IgD-negative memory B cell (primary cell): ENCODE measurements at regions not wholly inside any gene's neighbourhood (a gene's known extent, or its start where the extent isn't known, plus 50 kb on each side); places are given as distances from the start of the nearest gene placed in this dataset.
A peak's percentile ranks its signal among the peaks of the same experiment; 100 is the strongest.

Experiments used
- H3K27ac Mint-ChIP-seq, 3 donors: one replicate each; pipeline ENCODE4 v1.8.0; 2020 to 2022; ENCODE audit warnings: mild to moderate bottlenecking in 3 of 3, mixed read lengths in 3 of 3, moderate library complexity in 1 of 3
- H3K27me3 Mint-ChIP-seq: one replicate; pipeline ENCODE4 v1.8.0; 2021; ENCODE audit warnings: mixed read lengths
- H3K36me3 Mint-ChIP-seq: one replicate; pipeline ENCODE4 v1.8.0; 2020; ENCODE audit warnings: mild to moderate bottlenecking, mixed read lengths
- H3K4me1 Mint-ChIP-seq, 3 donors: one replicate each; pipeline ENCODE4 v1.8.0; 2020 to 2022; ENCODE audit warnings: mixed read lengths in 3 of 3, mild to moderate bottlenecking in 1 of 3
- H3K4me3 Mint-ChIP-seq, 4 donors: one replicate each; pipeline ENCODE4 v1.8.0; 2020 to 2022; ENCODE audit warnings: mild to moderate bottlenecking in 4 of 4, mixed read lengths in 4 of 4, moderate library complexity in 3 of 4
- H3K9me3 Mint-ChIP-seq, 3 donors: one replicate each; pipeline ENCODE4 v1.8.0; 2020 to 2021; ENCODE audit warnings: mixed read lengths in 3 of 3, mild to moderate bottlenecking in 1 of 3

GRCh38 chr18:39365836-39366485 is 1800.4 kb upstream of the CELF4 start:
- Mint-ChIP-seq H3K4me1 (no peaks in the 10 kb centered on the region), H3K4me3 (no peak overlapping the region), H3K36me3 (no peaks in the 10 kb centered on the region), H3K9me3 (peaks cover 0 to 2% (median 0%) of the 10 kb centered on the region in 3 donors), H3K27ac (no peak overlapping the region), H3K27me3 (no peaks in the 10 kb centered on the region)

DNA sequence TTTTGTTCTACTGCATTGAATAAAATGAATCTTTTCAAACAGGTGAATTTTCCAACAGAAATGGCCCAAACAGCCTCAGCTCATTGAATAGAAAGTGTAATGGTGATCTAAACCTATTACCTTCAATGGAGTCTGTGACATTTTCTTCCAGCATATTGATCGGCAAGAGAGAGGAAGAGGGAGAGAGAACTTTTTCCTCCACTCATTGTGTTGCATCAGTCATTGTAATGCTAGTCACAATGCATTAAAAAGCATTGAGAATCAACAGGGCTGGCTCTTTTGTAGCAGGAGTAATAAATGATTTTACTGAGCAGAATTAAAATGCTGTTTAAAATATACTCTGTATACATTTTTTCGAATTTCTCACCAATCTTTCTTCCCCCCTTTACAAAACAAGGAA is 1794.5 kb upstream of the CELF4 start:
- Mint-ChIP-seq H3K9me3 (peaks cover 0 to 2% (median 0%) of the 10 kb centered on the region in 3 donors), H3K36me3 (no peaks in the 10 kb centered on the region), H3K27ac (no peak overlapping the region)

GRCh38 chr18:39359636-39360035 is 1794.0 kb upstream of the CELF4 start:
- Mint-ChIP-seq H3K4me1 (no peaks in the 10 kb centered on the region), H3K9me3 (peaks cover 0 to 2% (median 0%) of the 10 kb centered on the region in 3 donors), H3K36me3 (no peaks in the 10 kb centered on the region), H3K4me3 (no peak overlapping the region), H3K27me3 (no peaks in the 10 kb centered on the region), H3K27ac (no peak overlapping the region)

More for the DNA sequence above, 1794.5 kb upstream of the CELF4 start:
- H3K27me3 Mint-ChIP-seq: no peaks in the 10 kb centered on the region
- no peaks in the 10 kb centered on the region for H3K4me1 Mint-ChIP-seq
- H3K4me3 Mint-ChIP-seq: no peak overlapping the region

GRCh38 chr18:39350945-39351344 is 1785.3 kb upstream of the CELF4 start:
- peaks cover 2 to 8% (median 3%) of the 10 kb centered on the region in 3 donors for H3K9me3 Mint-ChIP-seq
- H3K27me3 Mint-ChIP-seq: no peaks in the 10 kb centered on the region
- no peaks in the 10 kb centered on the region for H3K4me1 Mint-ChIP-seq
- peak overlapping the region in 1 of 3 donors; percentile 50 for H3K27ac Mint-ChIP-seq
- H3K4me3 Mint-ChIP-seq: no peak overlapping the region
- H3K36me3 Mint-ChIP-seq: no peaks in the 10 kb centered on the region

DNA sequence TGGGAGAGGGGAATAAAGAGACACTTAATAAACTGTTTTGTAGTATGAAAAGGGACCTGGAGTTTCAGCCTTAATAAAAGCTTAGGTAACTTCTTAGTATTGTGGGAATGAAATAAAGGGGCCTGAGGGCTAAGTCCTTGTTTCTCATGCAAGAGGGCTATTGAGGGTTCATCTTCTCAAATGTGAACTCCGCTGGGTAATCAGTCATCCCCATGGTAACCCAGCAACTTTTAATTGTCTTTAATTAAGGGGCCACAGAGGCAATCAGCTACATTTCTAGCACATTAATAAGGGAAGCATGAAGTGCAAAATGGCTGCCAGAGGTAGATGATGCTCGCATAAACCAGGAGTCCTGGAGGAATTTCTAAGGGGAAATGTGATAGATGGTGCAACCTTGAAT is 1784.2 kb upstream of the CELF4 start:
- H3K4me1 Mint-ChIP-seq: no peaks in the 10 kb centered on the region

GRCh38 chr18:39348757-39349156 is 1783.2 kb upstream of the CELF4 start:
- no peak overlapping the region for H3K27ac Mint-ChIP-seq
- peaks cover under 1 to 13% (median 5%) of the 10 kb centered on the region in 3 donors for H3K9me3 Mint-ChIP-seq
- no peaks in the 10 kb centered on the region for H3K27me3 Mint-ChIP-seq

More for the DNA sequence above, 1784.2 kb upstream of the CELF4 start:
- no peaks in the 10 kb centered on the region for H3K27me3 Mint-ChIP-seq
- H3K27ac Mint-ChIP-seq: no peak overlapping the region
- peaks cover 2 to 8% (median 5%) of the 10 kb centered on the region in 3 donors for H3K9me3 Mint-ChIP-seq
- no peaks in the 10 kb centered on the region for H3K36me3 Mint-ChIP-seq
- no peak overlapping the region for H3K4me3 Mint-ChIP-seq

DNA sequence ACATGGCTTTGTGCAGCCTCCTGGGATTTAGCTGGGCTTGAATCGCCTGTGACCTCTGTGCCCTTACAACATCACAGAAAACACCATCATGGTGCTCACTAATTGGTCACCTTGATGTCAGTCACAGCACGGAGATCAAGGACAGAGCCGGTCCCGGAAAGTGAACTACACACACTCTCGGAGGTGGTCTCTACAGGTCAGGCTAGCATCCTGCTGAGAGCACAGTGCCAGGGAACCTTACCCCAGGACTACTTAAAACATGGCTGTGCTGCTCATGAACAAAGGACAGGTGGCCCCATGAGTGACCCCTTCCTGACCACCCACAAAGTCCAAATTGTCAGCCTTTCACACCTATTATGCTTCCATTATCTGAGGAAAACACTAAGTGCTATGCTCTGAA is 1782.1 kb upstream of the CELF4 start:
- no peaks in the 10 kb centered on the region for H3K4me1 Mint-ChIP-seq
- peaks cover 5 to 19% (median 6%) of the 10 kb centered on the region in 3 donors for H3K9me3 Mint-ChIP-seq
- H3K27me3 Mint-ChIP-seq: no peaks in the 10 kb centered on the region
- H3K4me3 Mint-ChIP-seq: no peak overlapping the region
- H3K36me3 Mint-ChIP-seq: no peaks in the 10 kb centered on the region
- H3K27ac Mint-ChIP-seq: no peak overlapping the region

More at GRCh38 chr18:39348757-39349156, 1783.2 kb upstream of the CELF4 start:
- no peak overlapping the region for H3K4me3 Mint-ChIP-seq
- no peaks in the 10 kb centered on the region for H3K36me3 Mint-ChIP-seq
- no peaks in the 10 kb centered on the region for H3K4me1 Mint-ChIP-seq

DNA sequence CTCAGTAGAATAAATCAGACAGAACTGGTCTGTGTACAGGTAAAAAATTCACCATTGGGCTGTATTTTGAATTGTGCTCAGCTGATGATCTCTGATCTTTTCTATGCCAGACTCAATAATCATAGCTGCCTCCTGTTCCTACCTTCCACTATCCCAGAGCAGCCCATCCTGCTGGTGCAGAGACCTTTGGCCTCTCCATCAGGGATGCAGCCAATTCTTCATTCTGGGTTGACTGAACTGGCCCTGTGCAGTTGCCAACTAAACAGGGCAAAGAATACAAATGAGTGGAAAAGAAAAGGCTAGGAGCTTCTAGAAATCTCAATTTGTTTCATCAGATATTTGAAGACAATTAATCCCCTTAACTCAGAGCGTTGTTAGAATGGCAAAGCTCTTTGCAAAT is 1781.3 kb upstream of the CELF4 start:
- peaks cover 5 to 19% (median 6%) of the 10 kb centered on the region in 3 donors for H3K9me3 Mint-ChIP-seq
- H3K4me3 Mint-ChIP-seq: no peak overlapping the region
- H3K27ac Mint-ChIP-seq: no peak overlapping the region
- no peaks in the 10 kb centered on the region for H3K36me3 Mint-ChIP-seq
- H3K27me3 Mint-ChIP-seq: no peaks in the 10 kb centered on the region
- no peaks in the 10 kb centered on the region for H3K4me1 Mint-ChIP-seq

GRCh38 chr18:39345321-39345720 is 1779.7 kb upstream of the CELF4 start:
- H3K9me3 Mint-ChIP-seq: peaks cover 5 to 22% (median 6%) of the 10 kb centered on the region in 3 donors
- H3K27me3 Mint-ChIP-seq: no peaks in the 10 kb centered on the region
- no peak overlapping the region for H3K27ac Mint-ChIP-seq
- no peaks in the 10 kb centered on the region for H3K4me1 Mint-ChIP-seq
- H3K4me3 Mint-ChIP-seq: no peak overlapping the region
- no peaks in the 10 kb centered on the region for H3K36me3 Mint-ChIP-seq

DNA sequence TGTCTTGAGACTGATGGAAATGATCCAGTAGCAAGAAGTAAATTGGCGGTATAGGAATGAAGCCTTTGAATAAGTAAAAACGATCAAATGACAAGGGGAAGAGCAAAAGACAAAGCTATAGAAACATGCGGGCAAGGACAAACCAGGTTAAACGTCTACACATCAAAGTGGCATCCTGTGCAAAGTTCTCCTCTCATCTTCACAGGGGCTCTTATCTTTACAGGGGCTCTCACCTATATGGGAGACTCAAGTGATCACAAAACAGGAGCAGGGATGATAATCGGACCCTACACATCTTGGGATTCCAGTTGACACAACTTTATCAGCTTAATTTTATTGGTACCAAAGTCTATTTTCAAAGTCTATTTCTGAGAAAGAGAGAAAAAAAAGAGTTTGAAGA is 1778.9 kb upstream of the CELF4 start:
- Mint-ChIP-seq H3K36me3 (no peaks in the 10 kb centered on the region), H3K27me3 (no peaks in the 10 kb centered on the region), H3K4me1 (no peaks in the 10 kb centered on the region), H3K9me3 (peaks cover 5 to 22% (median 6%) of the 10 kb centered on the region in 3 donors), H3K4me3 (no peak overlapping the region), H3K27ac (no peak overlapping the region)

- Mint-ChIP-seq H3K4me1 (no peaks in the 10 kb centered on the region), H3K9me3 (peaks cover 5 to 14% (median 8%) of the 10 kb centered on the region in 3 donors), H3K36me3 (no peaks in the 10 kb centered on the region), H3K4me3 (no peak overlapping the region), H3K27me3 (no peaks in the 10 kb centered on the region), H3K27ac (no peak overlapping the region)
These were observed 1775.5 kb upstream of the CELF4 start for GRCh38 chr18:39341129-39341528.

DNA sequence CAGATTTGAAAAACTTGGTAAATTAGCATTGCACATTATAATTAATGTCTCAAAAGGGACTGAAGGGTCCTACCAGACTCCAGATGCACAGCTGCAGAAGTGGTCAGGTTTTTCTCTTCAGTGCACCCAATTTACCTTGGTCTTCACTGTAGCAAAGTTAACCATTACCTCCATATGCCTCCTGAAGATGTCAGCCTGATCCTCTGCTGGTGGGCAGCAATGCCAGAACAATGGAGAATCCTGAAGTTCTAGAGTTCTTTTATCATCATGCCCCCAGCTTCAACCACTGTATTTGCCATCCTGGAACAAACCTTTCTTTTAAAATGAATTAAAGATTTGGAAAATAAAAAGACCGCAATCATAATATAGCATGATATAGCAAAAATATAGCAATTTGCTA is 1774.8 kb upstream of the CELF4 start:
- Mint-ChIP-seq H3K4me3 (no peak overlapping the region), H3K9me3 (peaks cover 5 to 14% (median 8%) of the 10 kb centered on the region in 3 donors), H3K27me3 (no peaks in the 10 kb centered on the region), H3K4me1 (no peaks in the 10 kb centered on the region), H3K27ac (no peak overlapping the region), H3K36me3 (no peaks in the 10 kb centered on the region)

DNA sequence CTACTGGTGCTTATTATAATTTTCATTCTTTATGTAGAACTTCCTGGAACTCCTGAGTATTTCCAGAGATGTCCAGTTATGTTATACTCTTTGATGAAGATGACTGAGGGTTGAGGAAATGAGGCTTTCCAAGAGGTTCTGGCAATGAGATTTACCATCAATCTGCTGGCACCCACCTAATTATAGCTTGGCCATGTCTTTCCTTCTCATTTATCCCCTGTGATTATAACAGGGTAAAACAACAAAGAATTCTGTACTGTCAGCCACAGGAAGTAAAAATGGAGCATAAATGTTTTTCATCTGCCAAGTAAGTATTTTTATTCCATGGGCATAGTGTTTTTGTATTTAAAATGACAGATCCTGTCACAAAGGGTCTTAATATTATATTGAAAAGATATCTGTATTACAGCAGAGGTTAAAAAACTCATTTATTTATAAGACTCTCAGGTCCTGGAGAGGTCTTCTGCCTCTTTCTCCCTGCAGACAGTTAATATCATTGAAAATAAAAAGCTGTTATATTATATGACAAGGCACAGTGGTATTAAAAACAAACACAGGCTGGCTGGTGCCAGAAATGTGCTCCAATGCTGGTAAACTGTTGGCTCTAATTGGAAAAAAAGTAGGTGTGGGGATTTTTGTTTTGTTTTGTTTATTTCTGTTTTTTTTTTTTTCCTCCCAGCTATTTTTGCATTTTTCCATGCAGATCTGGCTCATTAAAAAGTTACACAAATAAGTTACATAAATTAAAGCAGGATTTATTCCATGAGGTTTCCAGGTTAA is 1764.1 kb upstream of the CELF4 start:
- no peak overlapping the region for H3K4me3 Mint-ChIP-seq
- H3K27ac Mint-ChIP-seq: no peak overlapping the region

DNA sequence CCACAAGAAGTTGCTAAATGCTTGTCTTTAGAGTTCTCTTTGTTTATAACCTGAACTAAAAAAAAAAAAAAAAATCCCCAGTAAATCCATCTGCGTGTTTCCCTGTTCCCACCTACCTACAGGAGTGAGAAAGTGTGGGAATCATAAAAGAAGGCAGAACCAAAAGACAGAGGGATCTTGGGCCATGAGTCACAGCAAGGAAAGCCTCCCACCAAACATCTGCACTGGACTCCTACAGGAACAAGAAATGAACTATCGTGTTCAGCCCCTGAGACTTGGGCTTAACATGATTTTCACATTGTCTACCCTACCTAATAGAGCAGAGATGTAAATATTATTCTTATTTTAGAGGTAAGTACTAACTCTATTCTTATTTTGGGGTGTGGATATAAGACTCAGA is 1761.2 kb upstream of the CELF4 start:
- Mint-ChIP-seq H3K27ac (no peak overlapping the region), H3K36me3 (no peaks in the 10 kb centered on the region), H3K9me3 (peaks cover 0 to 4% (median 3%) of the 10 kb centered on the region in 3 donors), H3K27me3 (no peaks in the 10 kb centered on the region), H3K4me3 (no peak overlapping the region), H3K4me1 (no peaks in the 10 kb centered on the region)

More for the DNA sequence above, 1764.1 kb upstream of the CELF4 start:
- Mint-ChIP-seq H3K36me3 (no peaks in the 10 kb centered on the region), H3K9me3 (peaks cover 0 to 10% (median 3%) of the 10 kb centered on the region in 3 donors), H3K27me3 (no peaks in the 10 kb centered on the region), H3K4me1 (no peaks in the 10 kb centered on the region)

DNA sequence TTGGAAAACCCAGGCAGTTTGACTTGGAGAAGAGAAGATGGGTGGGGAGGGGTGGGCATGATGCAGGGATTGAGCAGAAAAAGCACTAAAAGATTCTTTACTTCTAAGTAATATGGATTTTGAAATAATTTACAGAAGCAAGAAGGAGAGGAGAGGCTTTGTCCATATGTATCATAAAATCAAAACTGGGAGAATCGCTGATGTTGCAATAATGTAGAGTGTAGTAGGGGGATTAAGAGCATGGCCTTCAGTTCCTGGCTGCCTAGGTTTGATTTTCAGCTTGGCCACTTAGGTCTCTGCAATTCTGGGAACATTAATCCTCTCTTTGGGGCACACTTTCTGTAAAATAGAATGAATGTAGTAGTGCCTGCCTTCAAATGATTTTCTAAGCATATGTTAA is 1760.4 kb upstream of the CELF4 start:
- H3K4me1 Mint-ChIP-seq: no peaks in the 10 kb centered on the region
- H3K27ac Mint-ChIP-seq: no peak overlapping the region
- no peaks in the 10 kb centered on the region for H3K36me3 Mint-ChIP-seq
- no peaks in the 10 kb centered on the region for H3K27me3 Mint-ChIP-seq
- no peak overlapping the region for H3K4me3 Mint-ChIP-seq
- peaks cover 0 to 2% (median 0%) of the 10 kb centered on the region in 3 donors for H3K9me3 Mint-ChIP-seq

GRCh38 chr18:39319141-39319540 is 1753.5 kb upstream of the CELF4 start:
- Mint-ChIP-seq H3K27me3 (no peaks in the 10 kb centered on the region), H3K36me3 (no peaks in the 10 kb centered on the region), H3K4me3 (no peak overlapping the region), H3K9me3 (peaks cover 0 to 7% (median 2%) of the 10 kb centered on the region in 3 donors), H3K4me1 (no peaks in the 10 kb centered on the region), H3K27ac (no peak overlapping the region)
